ENCODE measurements at regions not wholly inside any gene's neighbourhood (a gene's known extent, or its start where the extent isn't known, plus 50 kb on each side); places are given as distances from the start of the nearest gene placed in this dataset.
"Not testable (repeated sequence)": the region's sequence is repeated elsewhere in the genome, so short reads cannot be mapped to it uniquely, and the experiment has no call there.

GRCh38 chr13:109941221-109941620, 154.8 kb upstream of the IRS2 start:
- Mint-ChIP-seq H3K27ac (no peak overlapping the region), H3K4me3 (no peak overlapping the region), H3K4me1 (ENCODE audit: low read depth in 2 of 2) (no peaks in the 10 kb centered on the region), H3K9me3 (no peaks in the 10 kb centered on the region), H3K27me3 (peaks cover 0 to 3% of the 10 kb centered on the region in 2 donors), H3K36me3 (no peaks in the 10 kb centered on the region)
- ATAC-seq: no peak
- no peak for DNase-seq (ENCODE audit: low spot score)

GRCh38 chr13:109940637-109941036, 154.3 kb upstream of the IRS2 start:
- Mint-ChIP-seq H3K4me3 (no peak overlapping the region), H3K9me3 (no peaks in the 10 kb centered on the region), H3K27ac (no peak overlapping the region), H3K4me1 (ENCODE audit: low read depth in 2 of 2) (no peaks in the 10 kb centered on the region), H3K27me3 (peaks cover 0 to 2% of the 10 kb centered on the region in 2 donors), H3K36me3 (no peaks in the 10 kb centered on the region)
- DNase-seq (ENCODE audit: low spot score) (no peak), ATAC-seq (no peak)

- Mint-ChIP-seq H3K4me3 (no peak overlapping the region), H3K27ac (no peak overlapping the region), H3K36me3 (no peaks in the 10 kb centered on the region), H3K9me3 (no peaks in the 10 kb centered on the region), H3K4me1 (ENCODE audit: low read depth in 2 of 2) (no peaks in the 10 kb centered on the region), H3K27me3 (no peaks in the 10 kb centered on the region)
- no peak for ATAC-seq
- DNase-seq (ENCODE audit: low spot score): no peak
Measured at GRCh38 chr13:109939838-109940237, 153.5 kb upstream of the IRS2 start.

- no peak overlapping the region for H3K27ac Mint-ChIP-seq
- H3K27me3 Mint-ChIP-seq: no peaks in the 10 kb centered on the region
- H3K36me3 Mint-ChIP-seq: no peaks in the 10 kb centered on the region
- no peaks in the 10 kb centered on the region for H3K9me3 Mint-ChIP-seq
- no peak for DNase-seq (ENCODE audit: low spot score)
- H3K4me1 Mint-ChIP-seq (ENCODE audit: low read depth in 2 of 2): no peaks in the 10 kb centered on the region
- ATAC-seq: no peak
- H3K4me3 Mint-ChIP-seq: no peak overlapping the region
Measured at GRCh38 chr13:109939180-109939579, 152.8 kb upstream of the IRS2 start.

- DNase-seq (ENCODE audit: low spot score) (no peak), ATAC-seq (no peak)
- Mint-ChIP-seq H3K27ac (no peak overlapping the region), H3K9me3 (no peaks in the 10 kb centered on the region), H3K27me3 (peaks cover 0 to 2% of the 10 kb centered on the region in 2 donors), H3K4me1 (ENCODE audit: low read depth in 2 of 2) (no peaks in the 10 kb centered on the region), H3K4me3 (no peak overlapping the region), H3K36me3 (no peaks in the 10 kb centered on the region)
Measured at GRCh38 chr13:109938255-109938936, 152.0 kb upstream of the IRS2 start.

GRCh38 chr13:109934520-109934919, 148.1 kb upstream of the IRS2 start:
- ATAC-seq; H3K27me3 Mint-ChIP-seq; H3K4me1 Mint-ChIP-seq (ENCODE audit: low read depth in 2 of 2); H3K4me3 Mint-ChIP-seq; H3K27ac Mint-ChIP-seq; DNase-seq (ENCODE audit: low spot score); H3K9me3 Mint-ChIP-seq; H3K36me3 Mint-ChIP-seq: not testable (repeated sequence)

- DNase-seq (ENCODE audit: low spot score) (no peak), ATAC-seq (no peak)
- Mint-ChIP-seq H3K4me3 (no peak overlapping the region), H3K27me3 (peaks cover 0 to 3% of the 10 kb centered on the region in 2 donors), H3K36me3 (no peaks in the 10 kb centered on the region), H3K4me1 (ENCODE audit: low read depth in 2 of 2) (no peaks in the 10 kb centered on the region), H3K9me3 (no peaks in the 10 kb centered on the region), H3K27ac (no peak overlapping the region)
Measured at GRCh38 chr13:109933476-109933875, 147.1 kb upstream of the IRS2 start.

GRCh38 chr13:109924376-109924775, 138.0 kb upstream of the IRS2 start:
- Mint-ChIP-seq H3K4me3 (no peak overlapping the region), H3K4me1 (ENCODE audit: low read depth in 2 of 2) (no peaks in the 10 kb centered on the region), H3K27ac (no peak overlapping the region), H3K36me3 (no peaks in the 10 kb centered on the region), H3K9me3 (no peaks in the 10 kb centered on the region), H3K27me3 (peaks cover 3 to 7% of the 10 kb centered on the region in 2 donors)
- no peak for ATAC-seq
- no peak for DNase-seq (ENCODE audit: low spot score)

GRCh38 chr13:109922518-109922917, 136.1 kb upstream of the IRS2 start:
- Mint-ChIP-seq H3K9me3 (no peaks in the 10 kb centered on the region), H3K4me3 (no peak overlapping the region)
- no peak for ATAC-seq

GRCh38 chr13:109919715-109920375, 133.5 kb upstream of the IRS2 start:
- DNase-seq (ENCODE audit: low spot score) (no peak), ATAC-seq (no peak)
- Mint-ChIP-seq H3K27ac (no peak overlapping the region), H3K9me3 (no peaks in the 10 kb centered on the region), H3K4me1 (ENCODE audit: low read depth in 2 of 2) (no peaks in the 10 kb centered on the region), H3K36me3 (no peaks in the 10 kb centered on the region), H3K4me3 (no peak overlapping the region), H3K27me3 (peaks cover 2 to 6% of the 10 kb centered on the region in 2 donors)

More at GRCh38 chr13:109922518-109922917, 136.1 kb upstream of the IRS2 start:
- no peaks in the 10 kb centered on the region for H3K4me1 Mint-ChIP-seq (ENCODE audit: low read depth in 2 of 2)
- DNase-seq (ENCODE audit: low spot score): no peak
- H3K27me3 Mint-ChIP-seq: peaks cover 0 to 7% of the 10 kb centered on the region in 2 donors
- no peaks in the 10 kb centered on the region for H3K36me3 Mint-ChIP-seq
- H3K27ac Mint-ChIP-seq: no peak overlapping the region

- no peak for ATAC-seq
- no peaks in the 10 kb centered on the region for H3K9me3 Mint-ChIP-seq
- no peaks in the 10 kb centered on the region for H3K4me1 Mint-ChIP-seq (ENCODE audit: low read depth in 2 of 2)
- no peak overlapping the region for H3K27ac Mint-ChIP-seq
- DNase-seq (ENCODE audit: low spot score): no peak
- no peaks in the 10 kb centered on the region for H3K36me3 Mint-ChIP-seq
- no peak overlapping the region for H3K4me3 Mint-ChIP-seq
- H3K27me3 Mint-ChIP-seq: peaks cover 0 to 4% of the 10 kb centered on the region in 2 donors
Measured at GRCh38 chr13:109918179-109918711, 131.9 kb upstream of the IRS2 start.

- no peaks in the 10 kb centered on the region for H3K4me1 Mint-ChIP-seq (ENCODE audit: low read depth in 2 of 2)
- H3K27me3 Mint-ChIP-seq: peaks cover 0 to 4% of the 10 kb centered on the region in 2 donors
- DNase-seq (ENCODE audit: low spot score) (no peak), ATAC-seq (no peak)
- no peaks in the 10 kb centered on the region for H3K36me3 Mint-ChIP-seq
- H3K9me3 Mint-ChIP-seq: no peaks in the 10 kb centered on the region
- H3K4me3 Mint-ChIP-seq: no peak overlapping the region
- H3K27ac Mint-ChIP-seq: no peak overlapping the region
Measured at GRCh38 chr13:109917422-109917821, 131.0 kb upstream of the IRS2 start.

GRCh38 chr13:109913936-109914510, 127.6 kb upstream of the IRS2 start:
- Mint-ChIP-seq H3K4me1 (ENCODE audit: low read depth in 2 of 2) (no peaks in the 10 kb centered on the region), H3K36me3 (no peaks in the 10 kb centered on the region), H3K4me3 (no peak overlapping the region), H3K27ac (no peak overlapping the region), H3K27me3 (peaks cover 0 to 4% of the 10 kb centered on the region in 2 donors), H3K9me3 (no peaks in the 10 kb centered on the region)
- DNase-seq (ENCODE audit: low spot score) (no peak), ATAC-seq (no peak)

GRCh38 chr13:109913186-109913585, 126.8 kb upstream of the IRS2 start:
- Mint-ChIP-seq H3K9me3 (no peaks in the 10 kb centered on the region), H3K27ac (no peak overlapping the region), H3K36me3 (no peaks in the 10 kb centered on the region), H3K27me3 (peaks cover 0 to 4% of the 10 kb centered on the region in 2 donors), H3K4me1 (ENCODE audit: low read depth in 2 of 2) (no peaks in the 10 kb centered on the region), H3K4me3 (no peak overlapping the region)
- ATAC-seq (no peak), DNase-seq (ENCODE audit: low spot score) (no peak)
